T-helper 1 cell (primary cell): ENCODE measurements at regions not wholly inside any gene's neighbourhood (a gene's known extent, or its start where the extent isn't known, plus 50 kb on each side); places are given as distances from the start of the nearest gene placed in this dataset.
A peak's percentile ranks its signal among the peaks of the same experiment; 100 is the strongest.

ENCODE experiments used
- DNase-seq, 5 donors: peaks; one replicate each; pipeline ENCODE4 v3.0.0-alpha.2; 2012 to 2020

DNA sequence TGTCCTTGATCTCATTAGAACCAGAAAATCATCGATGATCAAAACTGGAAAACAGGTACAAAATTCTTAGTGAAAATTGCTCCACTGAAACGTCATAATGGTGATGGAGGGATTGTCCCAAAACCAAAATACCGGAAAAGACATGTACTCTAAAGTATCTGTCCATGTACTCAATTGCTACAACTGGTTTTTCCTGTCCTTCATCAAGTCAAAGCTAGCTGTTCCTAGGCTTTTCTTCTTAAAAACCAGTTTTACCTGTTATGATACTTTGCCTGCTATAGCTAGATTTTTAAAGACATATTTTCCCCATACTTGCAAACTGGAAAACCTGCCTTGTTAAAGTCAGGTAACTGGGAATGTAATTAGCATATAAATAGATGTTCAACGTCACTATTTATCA lies 50.5 kb upstream of the LRRC1 start:
- DNase-seq = no peak

DNA sequence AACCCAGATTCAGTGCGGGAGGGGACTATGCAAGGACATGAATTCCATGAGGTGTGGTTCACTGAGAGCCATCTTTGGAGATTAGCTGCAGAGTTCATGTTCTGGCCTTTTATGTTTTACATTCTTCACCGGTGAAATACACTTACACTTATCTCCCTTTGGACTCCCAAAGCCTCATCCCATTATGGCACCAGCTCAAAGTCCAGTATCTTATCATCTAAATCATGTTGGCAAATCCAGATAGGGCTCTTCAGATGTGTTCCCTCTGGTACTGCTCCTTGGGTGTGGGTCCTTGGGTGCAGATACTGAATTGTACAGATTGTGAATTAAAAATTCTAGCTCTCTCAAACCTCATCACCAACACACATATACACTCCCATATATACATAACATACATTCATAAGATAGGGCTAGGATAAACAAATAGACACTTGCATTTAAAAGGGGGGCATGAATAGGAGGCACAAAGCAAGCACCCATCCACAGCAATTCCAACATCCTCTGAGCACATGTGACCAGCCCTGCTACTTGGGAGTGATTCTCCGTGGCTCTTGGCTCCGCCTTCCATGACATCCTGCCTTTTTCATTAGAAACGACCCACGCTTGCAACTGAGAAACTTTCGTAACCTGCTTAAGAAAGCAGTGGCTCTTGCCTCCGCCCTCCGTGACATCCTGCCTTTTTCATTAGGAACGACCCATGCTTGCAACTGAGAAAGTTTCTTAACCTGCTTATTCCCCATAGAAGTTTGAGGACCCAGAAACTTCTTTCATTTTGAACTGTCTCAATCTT lies 53.6 kb upstream of the LRRC1 start:
- DNase-seq = peak in 1 of 5 donors; percentile 60

DNA sequence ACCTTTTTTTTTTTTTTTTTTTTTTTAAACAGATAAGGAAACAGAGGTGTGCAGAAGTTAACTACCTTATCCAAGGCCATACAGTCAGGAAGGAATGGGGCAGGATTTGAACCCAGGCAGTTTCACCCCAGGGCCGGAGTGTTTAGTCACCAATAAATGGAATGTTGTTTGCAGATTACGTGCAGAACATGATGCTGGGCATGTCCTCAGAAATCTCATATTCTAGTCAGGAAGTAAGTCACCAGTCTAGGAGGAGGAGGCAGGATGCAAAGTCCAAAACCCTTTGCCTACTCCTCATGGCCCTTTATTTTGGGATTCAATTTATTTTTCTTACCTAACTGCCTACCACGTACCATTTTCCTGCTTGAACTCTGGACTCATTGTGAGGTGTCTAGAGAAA lies 57.1 kb upstream of the LRRC1 start:
- DNase-seq = no peak

GRCh38 chr6:53735896-53736295 lies 58.9 kb upstream of the LRRC1 start:
- peak in 1 of 5 donors; percentile 59 for DNase-seq

DNA sequence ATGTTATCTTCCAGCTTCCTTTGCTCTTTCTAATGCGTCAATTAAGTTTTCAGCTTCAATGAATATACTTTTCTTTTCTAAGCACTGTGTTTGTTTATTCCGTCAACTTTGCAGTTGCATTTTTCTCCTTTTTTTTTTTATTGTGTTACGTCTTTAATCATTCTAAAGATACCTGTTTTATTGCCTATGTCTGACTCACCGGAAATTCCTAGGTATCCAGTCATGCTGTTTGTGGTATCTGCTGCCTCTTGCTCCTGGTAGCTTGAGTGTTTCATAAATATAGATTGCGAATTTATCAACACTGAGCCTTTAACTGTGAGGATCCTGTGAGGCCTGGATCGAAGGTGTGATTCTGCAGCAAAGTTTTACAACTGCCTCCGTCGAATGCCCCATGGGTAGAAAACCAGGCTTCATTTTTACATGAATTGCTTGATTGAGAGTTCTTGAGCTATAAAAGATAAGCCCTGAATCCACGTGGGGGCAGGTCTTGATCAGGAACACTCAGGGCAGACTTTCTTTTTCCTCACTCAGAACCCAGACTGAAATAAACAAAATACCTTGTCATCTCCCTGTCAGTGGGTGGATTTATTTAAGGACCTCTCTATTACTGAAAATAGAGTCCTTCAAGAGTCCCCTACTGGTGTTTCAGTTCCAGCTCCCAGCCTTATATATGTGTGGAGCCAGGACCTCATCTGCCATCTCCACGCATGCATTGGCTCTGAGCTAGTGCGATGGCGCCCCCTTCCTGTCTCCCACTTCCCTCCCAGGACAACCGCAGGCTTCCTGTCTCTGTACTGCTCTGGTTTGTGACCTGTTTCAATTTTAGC lies 60.1 kb upstream of the LRRC1 start:
- DNase-seq = peak in 1 of 5 donors; percentile 41

GRCh38 chr6:53731866-53732636 lies 62.8 kb upstream of the LRRC1 start:
- DNase-seq = no peak

GRCh38 chr6:53730767-53731166 lies 64.0 kb upstream of the LRRC1 start:
- no peak for DNase-seq

DNA sequence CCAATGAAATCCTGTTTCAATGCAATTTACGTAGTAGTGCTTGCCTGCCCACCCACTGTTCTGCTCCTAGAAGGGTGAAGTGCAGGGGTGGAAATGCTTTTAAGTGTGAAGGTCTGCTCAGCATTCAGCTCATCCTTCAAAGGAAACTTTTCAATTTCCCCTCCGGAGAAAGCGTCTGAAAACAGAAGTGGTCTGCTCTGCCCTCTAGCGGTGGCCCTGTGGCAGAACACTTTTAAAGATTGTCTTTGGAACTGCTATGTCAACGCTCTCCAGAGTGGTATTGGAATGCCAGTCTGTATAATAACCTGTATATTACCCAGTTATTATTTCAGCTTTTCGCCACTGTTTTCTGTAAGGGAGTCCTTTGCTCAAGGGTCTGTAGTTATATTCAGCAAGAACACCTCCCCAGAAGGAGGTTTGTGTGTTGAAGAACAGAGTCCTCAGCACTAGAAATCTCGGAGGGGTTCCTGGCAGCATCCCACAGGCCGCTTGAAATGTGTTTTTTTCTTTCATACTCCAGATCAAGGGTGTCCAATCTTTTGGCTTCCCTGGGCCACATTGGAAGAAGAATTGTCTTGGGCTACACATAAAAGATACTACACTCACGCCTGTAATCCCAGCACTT lies 63.1 kb upstream of the KLHL31 start:
- peak in 4 of 5 donors; percentile 14 to 44 (median 34) for DNase-seq

GRCh38 chr6:53727748-53728147 lies 62.2 kb upstream of the KLHL31 start:
- no peak for DNase-seq

GRCh38 chr6:53725791-53726575 lies 60.4 kb upstream of the KLHL31 start:
- DNase-seq = peak; percentile 34 to 64 (median 60)

DNA sequence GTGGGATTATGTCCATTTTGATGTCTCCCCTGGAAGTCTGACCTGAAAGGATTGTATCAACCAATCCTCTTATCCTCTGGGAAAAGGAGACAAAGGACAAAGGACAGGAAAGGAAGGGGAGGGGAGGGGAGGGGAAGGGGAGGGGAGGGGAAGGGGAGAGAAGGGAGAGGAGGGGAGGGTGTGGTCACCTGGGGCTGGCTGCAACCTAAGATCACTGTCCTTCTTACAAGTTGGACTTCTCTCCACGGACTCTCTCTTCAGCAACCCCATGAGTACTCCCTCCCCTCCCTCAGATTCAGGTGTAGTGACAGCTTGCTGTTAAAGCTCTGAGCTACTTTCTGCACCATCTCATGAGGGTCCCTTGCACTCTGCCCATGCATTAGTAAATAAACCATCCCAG lies 58.9 kb upstream of the KLHL31 start:
- no peak for DNase-seq

DNA sequence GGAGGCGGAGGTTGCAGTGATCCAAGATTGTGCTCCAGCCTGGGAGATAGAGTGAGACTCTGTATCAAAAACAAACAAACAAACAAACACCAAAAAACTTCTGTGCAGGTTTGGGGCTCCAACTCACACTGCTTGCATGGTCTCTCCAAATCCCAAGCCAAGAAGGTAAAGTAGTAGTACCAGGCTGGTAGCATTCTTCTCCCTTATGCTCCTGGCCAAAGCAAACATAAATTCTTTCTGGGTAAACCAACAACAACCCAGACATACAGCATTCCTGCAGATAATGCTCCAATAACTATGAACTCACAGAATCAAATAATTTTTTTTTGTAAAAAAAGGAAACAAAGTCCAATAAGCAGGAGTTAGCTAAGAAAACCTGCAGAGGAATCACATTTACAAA lies 57.8 kb upstream of the KLHL31 start:
- no peak for DNase-seq

DNA sequence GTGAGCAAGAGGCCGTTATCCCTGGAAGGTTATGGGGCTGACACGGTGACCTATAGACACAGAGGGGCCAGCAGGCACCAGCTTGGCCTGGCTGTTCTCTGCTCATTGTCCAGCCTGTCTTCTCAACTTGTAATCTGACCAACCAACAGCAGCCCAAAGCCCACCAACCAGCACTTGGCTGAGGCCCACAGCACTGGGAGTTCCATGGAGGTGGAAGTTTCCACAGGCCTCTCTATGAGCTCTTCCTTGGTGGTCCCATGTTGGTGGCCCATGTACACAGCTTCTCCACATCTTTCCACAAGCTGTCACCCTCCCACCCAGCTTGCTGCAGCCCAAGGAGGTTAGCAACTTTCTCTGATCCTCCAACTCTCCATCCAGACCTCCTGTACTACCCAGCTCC lies 56.2 kb upstream of the KLHL31 start:
- DNase-seq = no peak

- peak in 2 of 5 donors; percentile 13 to 73 for DNase-seq
Measured at GRCh38 chr6:53718597-53719460, 53.3 kb upstream of the KLHL31 start.

- DNase-seq = no peak
Measured at GRCh38 chr6:53717566-53717965, 52.0 kb upstream of the KLHL31 start.

- DNase-seq = no peak
Measured at GRCh38 chr6:53715434-53715833, 49.9 kb upstream of the KLHL31 start.
